ENCODE measurements at regions not wholly inside any gene's neighbourhood (a gene's known extent, or its start where the extent isn't known, plus 50 kb on each side); places are given as distances from the start of the nearest gene placed in this dataset.

GRCh38 chr16:73191660-73192046, 143.7 kb upstream of the ZFHX3 start:
- TF ChIP-seq CTCF (conservative IDR thresholded peaks at IDR 0.05 in 1 of 2, IDR thresholded peaks at IDR 0.05 in 1 of 2; ENCODE audit: extremely low read depth in 1 of 2, insufficient read depth in 1 of 2, low read depth in 1 of 2, low read length in 2 of 2) (no peak), EZH2 (IDR thresholded peaks at IDR 0.05; ENCODE audit: borderline replicate concordance, low read length) (no peak)

All from mammary epithelial cell (primary cell).